ENCODE measurements at regions not wholly inside any gene's neighbourhood (a gene's known extent, or its start where the extent isn't known, plus 50 kb on each side); places are given as distances from the start of the nearest gene placed in this dataset.
A peak's percentile ranks its signal among the peaks of the same experiment; 100 is the strongest.

- CTCF ChIA-PET, result interaction anchor here (0.9 kb wide), 2 partner anchors 10 to 139 kb away, joined by 4 read pairs; no protein-coding TSS in a partner anchor
- Mint-ChIP-seq H3K4me1 (peaks cover 63% of the 10 kb centered on the region), H3K27me3 (no peaks in the 10 kb centered on the region), H3K9me3 (peaks cover 3% of the 10 kb centered on the region), H3K27ac (peak overlapping the region; percentile 30), H3K4me3 (no peak overlapping the region), H3K36me3 (ENCODE audit: low read depth) (peaks cover 2% of the 10 kb centered on the region)
- ATAC-seq (ENCODE audit: low read depth) (no peak), DNase-seq (no peak)
- intact Hi-C loops (cut with micrococcal nuclease), result no loop called here
- TF ChIP-seq CTCF (IDR thresholded peaks at IDR 0.05), result no peak
- POLR2A ChIA-PET, result interaction anchor here (1.7 to 5.6 kb wide), 4 partner anchors 9 to 133 kb away, joined by 5 to 55 read pairs (median 18); no protein-coding TSS in a partner anchor
Observed at GRCh38 chr12:4137441-4137840, 136.1 kb upstream of the CCND2 start.

DNA sequence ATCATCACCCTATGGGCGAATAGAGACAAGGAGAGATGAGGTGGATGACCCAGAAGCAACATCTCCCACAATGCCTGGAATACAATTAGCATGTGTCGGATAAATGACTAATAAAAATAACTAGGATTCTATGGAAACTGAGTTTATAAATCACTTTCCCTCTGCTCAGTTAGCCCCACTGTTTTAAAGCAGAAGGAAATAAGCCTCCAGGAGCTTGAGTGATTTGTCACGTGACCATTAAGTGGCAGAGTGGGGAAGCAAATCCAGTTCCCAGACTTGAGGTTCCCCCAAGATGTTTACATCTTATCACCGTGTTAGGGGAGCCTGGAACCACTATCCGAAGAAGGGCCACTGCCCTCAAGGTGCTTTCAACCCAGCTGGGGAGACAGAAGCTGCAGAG, 136.5 kb upstream of the CCND2 start:
- CTCF ChIA-PET, result interaction anchor here (0.9 kb wide), 1 partner anchor 140 kb away, joined by 4 read pairs; no protein-coding TSS in a partner anchor
- DNase-seq (no peak), ATAC-seq (ENCODE audit: low read depth) (no peak)
- POLR2A ChIA-PET, result interaction anchor here (1.3 to 5.6 kb wide), 7 partner anchors 9 to 133 kb away, joined by 3 to 55 read pairs (median 6); no protein-coding TSS in a partner anchor
- peaks cover 3% of the 10 kb centered on the region for H3K9me3 Mint-ChIP-seq
- no peaks in the 10 kb centered on the region for H3K27me3 Mint-ChIP-seq
- TF ChIP-seq CTCF (IDR thresholded peaks at IDR 0.05), result no peak
- H3K27ac Mint-ChIP-seq, result peak overlapping the region; percentile 93
- intact Hi-C loops (cut with micrococcal nuclease), result no loop called here
- peaks cover 2% of the 10 kb centered on the region for H3K36me3 Mint-ChIP-seq (ENCODE audit: low read depth)
- H3K4me1 Mint-ChIP-seq, result peaks cover 59% of the 10 kb centered on the region
- no peak overlapping the region for H3K4me3 Mint-ChIP-seq

GRCh38 chr12:4135919-4136605, 137.5 kb upstream of the CCND2 start:
- H3K27me3 Mint-ChIP-seq, result no peaks in the 10 kb centered on the region
- H3K27ac Mint-ChIP-seq, result peak overlapping the region; percentile 93
- peak overlapping the region; percentile 47 for H3K4me3 Mint-ChIP-seq
- intact Hi-C loops (cut with micrococcal nuclease), result loop anchor here (1.0 kb wide), 4 partner anchors 12 to 133 kb away; no protein-coding TSS in a partner anchor
- ATAC-seq (ENCODE audit: low read depth) (peak; percentile 83), DNase-seq (peak; percentile 46)
- peaks cover 2% of the 10 kb centered on the region for H3K36me3 Mint-ChIP-seq (ENCODE audit: low read depth)
- H3K9me3 Mint-ChIP-seq, result peaks cover 7% of the 10 kb centered on the region
- CTCF ChIA-PET, result interaction anchor here (1.0 kb wide), 1 partner anchor 141 kb away, joined by 4 read pairs; no protein-coding TSS in a partner anchor
- no peak for TF ChIP-seq CTCF (IDR thresholded peaks at IDR 0.05)
- POLR2A ChIA-PET, result interaction anchor here (1.3 to 5.6 kb wide), 8 partner anchors 8 to 134 kb away, joined by 3 to 55 read pairs (median 6); no protein-coding TSS in a partner anchor
- peaks cover 54% of the 10 kb centered on the region for H3K4me1 Mint-ChIP-seq

GRCh38 chr12:4134448-4135263, 138.9 kb upstream of the CCND2 start:
- no peak overlapping the region for H3K27ac Mint-ChIP-seq
- peaks cover 7% of the 10 kb centered on the region for H3K9me3 Mint-ChIP-seq
- H3K27me3 Mint-ChIP-seq, result no peaks in the 10 kb centered on the region
- no peak for TF ChIP-seq CTCF (IDR thresholded peaks at IDR 0.05)
- peaks cover 49% of the 10 kb centered on the region for H3K4me1 Mint-ChIP-seq
- no peak overlapping the region for H3K4me3 Mint-ChIP-seq
- DNase-seq, result no peak
- POLR2A ChIA-PET, result interaction anchor here (1.4 to 5.6 kb wide), 5 partner anchors 9 to 136 kb away, joined by 3 to 55 read pairs (median 11); no protein-coding TSS in a partner anchor
- CTCF ChIA-PET, result interaction anchor here (0.6 to 1.8 kb wide), 2 partner anchors 15 to 142 kb away, joined by 3 to 4 read pairs; no protein-coding TSS in a partner anchor
- intact Hi-C loops (cut with micrococcal nuclease), result no loop called here
- ATAC-seq (ENCODE audit: low read depth), result no peak
- H3K36me3 Mint-ChIP-seq (ENCODE audit: low read depth), result peaks cover 2% of the 10 kb centered on the region

Measured in activated B cell treated with CpG ODN at 0.5 μM for 24 hours (primary cell).